NCI-H2081 (cell line): ENCODE measurements at regions not wholly inside any gene's neighbourhood (a gene's known extent, or its start where the extent isn't known, plus 50 kb on each side); places are given as distances from the start of the nearest gene placed in this dataset.
"Not testable (repeated sequence)": the region's sequence is repeated elsewhere in the genome, so short reads cannot be mapped to it uniquely, and the experiment has no call there.

Source experiments
- DNase-seq, 2 experiments: peaks; one replicate each; lab custom pipeline; 2025; lab: John Stamatoyannopoulos, UW

DNA sequence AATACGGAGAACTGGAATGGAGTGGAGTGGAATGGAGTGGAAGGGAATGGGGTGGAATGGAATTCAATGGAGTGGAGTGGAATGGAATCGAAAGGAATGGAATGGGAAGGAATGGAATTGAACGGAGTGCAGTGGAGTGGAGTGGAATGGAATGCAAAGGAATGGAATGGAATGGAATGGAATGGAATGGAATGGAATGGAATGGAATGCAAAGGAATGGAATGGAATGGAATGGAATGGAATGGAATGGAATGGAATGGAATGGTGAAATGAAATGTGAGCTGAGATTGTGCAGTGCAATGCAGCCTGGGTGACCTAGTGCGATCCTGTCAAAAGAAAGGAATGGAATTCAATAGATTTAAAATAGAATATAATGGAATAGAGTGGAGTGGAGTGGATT is 357.3 kb upstream of the WSB1 start:
- not testable (repeated sequence) for DNase-seq

DNA sequence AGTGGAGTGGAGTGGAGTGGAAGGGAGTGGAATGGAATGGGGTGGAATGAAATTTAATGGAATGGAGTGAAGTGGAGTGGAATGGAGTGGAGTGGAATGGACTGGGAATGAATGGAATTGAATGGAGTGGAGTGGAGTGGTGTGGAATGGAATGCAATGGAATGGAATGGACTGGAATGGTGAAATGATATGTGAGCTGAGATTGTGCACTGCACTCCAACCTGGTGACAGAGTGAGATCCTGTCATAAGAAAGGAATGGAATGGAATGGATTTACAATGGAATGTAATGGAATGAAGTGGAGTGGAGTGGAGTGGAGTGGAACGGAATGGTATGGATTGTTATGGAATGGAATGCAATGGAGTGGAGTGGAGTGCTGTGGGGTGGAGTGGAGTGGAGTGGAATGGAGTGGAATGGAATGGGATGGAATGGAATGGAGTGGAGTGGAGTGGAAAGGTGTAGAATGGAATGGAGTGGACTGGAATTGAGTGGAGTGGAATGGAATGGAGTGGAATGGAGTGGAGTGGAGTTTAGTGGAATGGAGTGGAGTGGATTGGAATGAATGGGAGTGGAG is 356.1 kb upstream of the WSB1 start:
- not testable (repeated sequence) for DNase-seq

DNA sequence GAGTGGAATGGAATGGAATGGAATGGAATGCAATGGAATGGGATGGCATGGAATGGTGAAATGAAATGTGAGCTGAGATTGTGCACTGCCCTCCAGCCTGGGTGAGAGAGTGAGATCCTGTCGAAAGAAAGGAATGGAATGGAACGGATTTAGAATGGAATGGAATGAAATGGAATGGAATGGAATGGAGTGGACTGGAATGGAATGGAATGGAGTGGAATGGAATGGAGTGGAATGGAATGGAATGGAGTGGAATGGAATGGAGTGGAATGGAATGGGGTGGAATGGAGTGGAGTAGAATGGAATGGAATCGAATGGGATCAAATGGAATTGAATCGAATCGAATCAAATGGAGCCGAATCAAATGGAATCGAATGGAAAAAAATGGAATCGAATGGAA is 354.2 kb upstream of the WSB1 start:
- DNase-seq = not testable (repeated sequence)

DNA sequence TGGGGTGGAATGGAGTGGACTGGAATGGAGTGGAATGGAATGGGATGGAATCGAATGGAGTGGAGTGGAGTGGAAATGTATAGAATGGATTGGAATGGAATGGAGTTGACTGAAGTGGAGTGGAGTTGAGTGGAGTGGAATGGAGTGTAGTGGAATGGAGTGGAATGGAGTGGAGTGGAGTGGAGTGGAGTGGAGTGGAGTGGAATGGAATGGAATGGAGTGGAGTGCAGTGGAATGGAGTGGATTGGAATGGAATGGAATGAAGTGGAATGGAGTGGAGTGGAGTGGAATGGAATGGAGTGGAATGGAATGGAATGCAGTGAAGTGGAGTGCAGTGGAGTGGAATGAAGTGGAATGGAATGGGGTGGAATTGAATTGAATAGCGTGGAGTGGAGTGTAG is 353.3 kb upstream of the WSB1 start:
- DNase-seq = not testable (repeated sequence)

DNA sequence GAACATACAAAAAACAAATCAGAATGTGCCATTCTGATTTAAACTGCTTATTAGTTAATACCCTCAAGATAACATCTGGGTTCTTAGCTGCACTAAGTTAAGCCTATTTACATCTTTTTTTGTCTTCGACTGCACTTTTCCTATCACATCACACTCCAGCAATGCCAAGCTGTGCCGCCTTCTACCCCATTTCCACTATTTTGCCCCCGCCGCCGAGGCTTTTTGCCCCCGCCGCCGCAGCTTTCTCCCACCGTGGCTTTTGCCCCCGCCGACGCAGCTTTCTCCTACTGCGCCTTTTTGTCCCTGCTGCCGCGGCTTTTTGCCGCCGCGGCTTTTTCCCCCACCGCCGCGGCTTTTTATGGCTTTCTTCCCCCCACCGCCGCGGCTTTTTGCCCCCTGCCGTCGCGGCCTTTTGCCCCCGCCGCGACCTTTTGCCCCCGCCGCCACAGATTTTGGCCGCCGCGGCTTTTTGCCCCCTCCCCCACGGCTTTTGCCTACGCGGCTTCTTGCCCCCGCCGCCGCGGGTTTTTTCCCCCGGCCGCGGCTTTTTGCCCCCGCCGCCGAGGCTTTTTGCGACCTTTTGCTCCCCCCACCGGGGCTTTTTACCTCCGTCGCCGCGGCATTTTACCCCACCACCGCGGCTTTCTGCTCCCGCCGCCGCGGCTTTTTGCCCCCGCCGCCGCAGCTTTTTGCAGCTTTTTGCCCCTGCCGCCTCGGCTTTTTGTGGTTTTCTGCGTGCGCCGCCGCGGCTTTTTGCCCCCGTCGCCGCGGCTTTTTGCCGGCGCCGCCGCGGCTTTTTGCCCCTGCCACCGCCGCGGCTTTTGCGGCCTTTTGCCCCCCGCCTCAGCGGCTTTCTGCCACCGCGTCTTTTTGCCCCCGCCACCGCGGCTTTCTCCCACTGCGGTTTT is 331.4 kb upstream of the WSB1 start:
- no peak for DNase-seq

DNA sequence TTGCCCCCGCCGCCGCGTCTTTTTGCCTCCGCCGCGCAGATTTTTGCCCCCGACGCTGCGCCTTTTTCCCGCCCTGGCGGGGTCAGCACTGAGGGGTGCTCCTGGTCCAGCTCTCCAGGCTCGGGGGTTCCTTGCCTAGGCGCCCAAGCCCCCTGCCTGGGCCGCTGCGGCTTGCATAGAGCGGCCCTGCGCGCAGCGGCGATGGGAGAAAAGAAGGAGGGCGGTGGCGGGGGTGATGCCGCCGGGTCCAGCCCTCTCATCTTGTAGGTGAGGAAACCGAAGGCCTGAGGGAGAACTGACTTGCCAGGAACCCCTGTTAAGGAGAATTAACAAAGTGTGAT is 330.8 kb upstream of the WSB1 start:
- DNase-seq = no peak

DNA sequence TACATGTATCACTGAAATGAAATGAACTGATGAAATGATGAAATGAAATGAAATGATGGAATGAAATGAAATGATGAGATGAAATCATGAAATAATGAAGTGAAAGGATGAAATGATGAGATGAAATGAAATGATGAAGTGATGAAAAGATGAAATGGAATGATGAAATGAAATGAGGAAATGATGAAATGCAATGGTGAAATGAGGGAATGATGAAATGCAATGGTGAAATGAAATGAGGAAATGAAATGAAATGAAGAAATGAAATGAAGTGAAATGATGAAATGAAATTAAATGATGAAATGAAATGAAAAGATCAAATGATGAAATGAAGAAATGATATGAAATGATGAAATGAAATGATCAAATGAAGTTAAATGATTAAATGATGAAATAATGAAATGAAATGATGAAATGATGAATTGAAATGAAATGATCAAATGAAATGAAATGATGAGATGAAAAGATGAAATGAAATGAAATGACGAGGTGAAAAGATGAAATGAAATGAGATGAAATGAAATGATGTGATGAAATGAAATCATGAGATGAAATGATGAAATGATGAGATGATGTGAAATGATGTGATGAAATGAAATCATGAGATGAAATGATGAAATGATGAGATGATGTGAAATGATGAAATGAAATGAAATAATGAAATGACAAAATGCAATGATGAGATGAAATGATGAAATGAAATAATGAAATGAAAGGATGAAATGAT is 327.9 kb upstream of the WSB1 start:
- DNase-seq = not testable (repeated sequence)

DNA sequence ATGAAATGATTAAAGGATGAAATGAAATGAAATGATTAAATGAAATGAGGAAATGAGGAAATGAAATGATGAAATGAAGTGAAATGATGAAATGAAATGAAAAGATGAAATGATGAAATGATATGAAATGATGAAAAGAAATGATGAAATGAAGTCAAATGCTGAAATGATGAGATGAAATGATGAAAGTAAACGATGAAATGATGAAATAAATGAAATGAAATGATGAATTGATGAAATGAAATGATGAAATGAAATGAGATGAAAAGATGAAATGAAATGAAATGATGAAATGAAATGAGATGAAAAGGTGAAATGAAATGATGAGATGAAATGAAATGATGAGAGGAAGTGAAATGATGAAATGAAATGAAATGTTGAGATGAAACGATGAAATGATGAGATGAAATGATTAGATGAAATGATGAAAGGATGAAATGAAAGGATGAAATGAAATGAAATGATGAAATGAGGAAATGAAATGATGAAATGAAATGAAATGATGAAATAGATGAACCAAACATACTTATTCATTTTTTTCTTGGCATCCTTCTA is 327.2 kb upstream of the WSB1 start:
- not testable (repeated sequence) for DNase-seq

DNA sequence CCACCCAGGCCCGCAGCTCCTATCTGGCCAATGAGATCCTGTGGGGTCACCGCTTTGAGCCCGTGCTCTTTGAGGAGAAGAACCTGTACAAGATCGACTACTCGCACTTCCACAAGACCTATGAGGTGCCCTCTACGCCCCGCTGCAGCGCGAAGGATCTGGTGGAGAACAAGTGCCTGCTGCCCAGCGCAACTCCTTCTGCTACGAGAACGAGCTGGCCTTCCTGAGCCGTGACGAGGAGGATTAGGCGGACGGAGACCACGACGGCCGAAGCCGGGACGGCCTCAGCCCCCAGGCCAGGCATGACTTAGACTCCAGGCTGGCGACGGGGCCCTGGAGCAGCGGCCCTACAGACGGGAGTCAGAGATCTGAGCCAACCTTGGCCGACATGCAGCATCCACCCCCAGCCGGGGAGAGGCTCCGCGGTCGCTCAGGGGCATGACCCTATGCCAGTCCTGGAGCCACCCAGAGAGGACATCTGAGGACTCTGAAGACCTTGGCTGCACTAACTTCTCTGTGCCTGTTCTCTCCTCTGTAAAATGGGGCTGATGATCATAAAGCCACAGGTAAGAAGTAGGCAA is 312.0 kb upstream of the WSB1 start:
- DNase-seq = not testable (repeated sequence)

DNA sequence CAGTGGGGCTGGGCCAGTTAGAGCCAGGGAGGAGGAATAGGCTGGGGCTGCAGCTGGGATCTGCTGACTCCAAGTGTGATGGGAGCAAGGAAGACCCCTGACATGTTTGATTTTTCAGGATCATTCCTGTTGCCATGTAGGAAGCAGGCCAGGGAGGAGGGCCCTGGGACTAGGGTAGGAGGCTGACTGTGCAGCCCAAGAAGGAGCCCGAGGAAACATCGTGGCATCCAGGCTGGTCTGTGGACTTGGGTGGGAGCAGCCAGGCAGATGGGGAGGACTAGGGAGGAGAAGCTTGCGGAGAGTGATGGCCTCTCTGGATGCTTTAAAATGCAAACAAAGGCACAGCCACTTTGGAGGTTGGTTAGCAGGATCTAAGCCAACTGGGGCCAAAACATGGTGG is 311.4 kb upstream of the WSB1 start:
- DNase-seq = not testable (repeated sequence)

DNA sequence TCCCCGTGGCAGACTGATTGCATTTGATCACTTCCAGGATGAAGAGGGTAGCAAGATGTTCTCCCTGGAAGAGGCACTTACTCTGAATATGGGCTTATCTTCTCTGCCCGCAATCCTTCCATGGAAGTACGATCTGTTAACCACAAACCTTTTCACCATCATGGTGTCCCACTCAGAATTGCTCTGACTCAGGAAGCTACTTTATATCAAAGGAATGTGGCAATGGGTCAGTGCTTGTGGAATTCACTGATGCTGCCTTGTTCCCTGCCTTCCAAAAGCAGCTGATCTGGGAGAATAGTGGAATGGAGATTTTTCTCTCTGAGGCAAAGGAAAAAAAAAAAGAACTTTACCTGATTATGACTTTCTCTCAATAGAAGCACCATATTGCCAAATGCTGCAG is 306.1 kb upstream of the WSB1 start:
- DNase-seq = not testable (repeated sequence)

DNA sequence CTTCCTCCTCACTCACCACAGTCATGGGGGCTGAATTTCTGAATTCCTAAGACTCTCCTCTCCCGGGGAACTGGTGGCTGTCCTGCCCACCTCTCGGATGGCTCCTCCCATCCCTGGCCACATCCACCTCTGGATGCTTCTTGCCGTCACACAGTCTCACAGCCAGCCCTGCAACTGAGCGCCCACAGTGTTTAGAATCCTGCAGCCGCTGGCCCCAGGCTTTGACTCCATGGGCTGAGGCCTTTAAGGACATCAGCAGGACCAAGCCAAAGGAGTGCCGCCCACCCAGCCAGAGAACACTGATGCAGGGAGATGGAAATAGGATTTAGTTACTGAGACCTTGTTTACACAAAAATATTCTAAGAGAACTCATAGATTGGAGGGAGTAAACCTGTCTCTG is 299.3 kb upstream of the WSB1 start:
- not testable (repeated sequence) for DNase-seq

DNA sequence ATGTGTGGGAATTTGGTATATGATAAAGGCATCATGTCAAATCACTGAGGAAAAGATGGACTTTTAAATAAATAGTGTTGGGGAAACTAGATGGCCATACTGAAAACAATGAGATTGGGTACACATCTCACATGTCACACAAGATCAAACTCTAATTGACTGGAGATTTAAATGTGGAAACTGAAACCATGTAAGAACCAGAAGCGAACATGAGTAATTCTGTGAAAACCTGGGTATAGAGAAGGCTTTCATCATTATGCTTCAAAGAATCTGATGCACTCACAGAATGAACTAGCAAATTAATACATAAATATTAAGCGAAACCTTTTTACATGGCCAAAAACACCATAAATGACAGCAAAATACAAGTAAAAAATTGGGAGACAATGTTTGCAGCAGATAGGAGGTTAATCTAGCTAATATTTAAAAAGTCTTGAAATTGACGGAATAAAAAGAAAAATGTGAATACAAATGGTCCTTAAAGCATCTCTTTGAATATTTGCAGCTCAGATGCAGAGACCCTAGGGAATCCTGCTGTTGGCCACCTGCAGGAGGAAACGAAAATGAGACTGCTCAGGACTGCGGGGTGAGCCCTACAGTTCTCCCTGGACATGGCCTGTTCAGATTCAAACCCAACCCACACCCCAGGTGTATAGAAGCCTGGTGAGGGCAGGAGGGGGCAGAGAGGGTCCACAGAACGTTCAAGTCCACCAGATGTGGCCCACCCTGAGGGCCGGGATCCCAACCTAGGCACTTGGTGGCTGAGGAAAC is 297.6 kb upstream of the WSB1 start:
- not testable (repeated sequence) for DNase-seq

DNA sequence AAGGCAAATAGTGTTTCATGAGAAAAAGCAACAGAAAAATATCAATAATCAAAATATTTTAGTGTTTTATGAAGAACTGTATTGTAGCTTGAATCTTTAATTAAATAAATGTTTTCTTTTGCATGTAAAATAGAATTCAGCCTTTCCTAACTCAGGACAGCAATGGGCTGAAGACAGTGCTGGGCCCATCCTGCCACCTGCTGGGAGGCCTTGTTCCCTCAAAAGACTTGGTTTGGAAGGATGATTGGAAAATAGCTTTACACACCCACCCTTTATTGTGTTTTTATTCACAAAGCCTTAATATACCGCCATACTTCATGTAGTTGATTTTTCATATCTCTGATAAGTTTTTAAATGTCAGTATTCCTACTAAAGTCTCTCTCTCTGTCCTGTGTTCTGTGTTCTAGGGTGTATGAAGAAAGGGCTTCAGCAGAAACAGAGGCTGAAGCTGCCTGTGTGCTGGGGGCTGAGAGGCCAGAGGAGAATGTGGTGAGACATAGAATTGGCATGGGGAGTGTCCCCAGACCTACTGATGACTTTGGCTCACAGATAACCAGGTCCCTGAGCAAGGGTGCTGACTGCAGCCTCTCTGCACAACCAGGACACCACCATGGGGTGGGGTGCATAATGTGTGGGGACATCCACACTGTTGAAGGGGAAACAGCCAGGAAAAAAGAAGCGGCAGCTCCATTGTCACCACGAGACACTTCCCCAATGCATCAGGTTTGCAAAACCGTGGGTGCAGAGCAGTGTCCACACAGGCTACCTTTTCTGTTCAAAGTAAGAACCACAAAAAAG is 286.0 kb upstream of the WSB1 start:
- not testable (repeated sequence) for DNase-seq

DNA sequence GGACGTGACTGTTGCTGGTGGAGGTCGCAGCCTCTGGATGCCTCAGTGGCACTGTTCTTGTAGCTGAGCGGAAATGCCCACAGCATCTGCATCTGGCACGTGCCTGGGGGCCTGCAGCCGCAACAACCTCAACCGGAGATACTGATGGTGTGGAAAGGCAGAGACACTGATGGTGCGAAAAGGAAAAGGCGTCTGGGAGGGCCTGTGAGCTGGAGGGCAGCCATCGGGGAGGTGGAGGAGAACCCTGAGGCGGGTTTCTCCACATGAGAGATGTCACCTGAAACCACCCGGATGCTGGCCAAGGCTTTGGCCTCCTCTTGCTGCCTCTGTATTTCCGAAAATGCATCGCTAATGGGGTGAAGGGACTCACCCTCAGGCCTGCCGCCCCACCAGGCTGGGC is 284.8 kb upstream of the WSB1 start:
- DNase-seq = no peak

DNA sequence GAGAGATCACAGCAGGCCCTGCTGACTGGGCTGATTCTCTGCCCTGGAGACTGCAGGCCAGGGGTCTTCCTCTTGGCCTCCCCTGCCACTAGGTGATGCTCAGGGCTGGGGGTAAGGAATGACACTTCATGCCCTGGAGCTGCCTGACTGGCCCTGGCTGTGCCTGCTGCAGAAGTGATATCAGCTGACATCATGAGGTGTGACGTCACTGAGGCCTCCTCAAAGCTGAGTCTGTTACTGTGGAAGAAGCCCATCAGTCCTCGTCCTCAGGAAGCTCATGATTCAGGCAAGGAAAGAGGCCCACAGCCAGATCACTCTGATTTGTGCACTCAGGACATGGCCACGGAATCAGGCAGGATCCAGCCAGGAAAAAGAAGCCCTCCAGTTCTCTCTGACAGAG is 283.8 kb upstream of the WSB1 start:
- not testable (repeated sequence) for DNase-seq

DNA sequence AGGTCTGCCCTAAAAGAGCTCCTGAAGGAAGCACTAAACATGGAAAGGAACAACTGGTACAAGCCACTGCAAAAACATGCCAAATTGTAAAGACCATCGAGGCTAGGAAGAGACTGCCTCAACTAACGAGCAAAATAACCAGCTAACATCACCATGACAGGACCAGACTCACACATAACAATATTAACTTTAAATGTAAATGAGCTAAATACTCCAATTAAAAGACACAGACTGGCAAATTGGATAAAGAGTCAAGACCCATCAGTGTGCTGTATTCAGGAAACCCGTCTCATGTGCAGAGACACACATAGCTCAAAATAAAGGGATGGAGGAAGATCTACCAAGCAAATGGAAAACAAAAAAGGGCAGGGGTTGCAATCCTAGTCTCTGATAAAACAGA is 263.4 kb upstream of the WSB1 start:
- DNase-seq = not testable (repeated sequence)

DNA sequence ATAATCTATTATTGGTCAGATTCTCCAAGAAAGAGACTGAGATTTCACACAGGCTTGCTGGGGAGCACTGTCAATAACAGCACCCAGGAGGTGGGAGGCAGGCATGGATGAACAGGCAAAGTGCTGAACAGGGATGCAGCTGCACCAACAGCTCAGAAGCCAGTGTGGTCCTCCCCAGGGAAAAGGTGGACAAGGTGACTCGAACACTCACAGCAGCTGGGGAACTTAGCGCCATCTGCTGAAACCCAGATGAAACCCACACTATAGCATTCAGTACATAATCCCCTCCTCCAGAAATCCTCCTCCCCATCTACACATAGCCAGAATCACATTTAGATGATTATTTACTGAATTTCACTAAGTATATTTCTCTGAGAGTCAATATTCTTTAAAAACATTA is 255.2 kb upstream of the WSB1 start:
- DNase-seq = no peak

DNA sequence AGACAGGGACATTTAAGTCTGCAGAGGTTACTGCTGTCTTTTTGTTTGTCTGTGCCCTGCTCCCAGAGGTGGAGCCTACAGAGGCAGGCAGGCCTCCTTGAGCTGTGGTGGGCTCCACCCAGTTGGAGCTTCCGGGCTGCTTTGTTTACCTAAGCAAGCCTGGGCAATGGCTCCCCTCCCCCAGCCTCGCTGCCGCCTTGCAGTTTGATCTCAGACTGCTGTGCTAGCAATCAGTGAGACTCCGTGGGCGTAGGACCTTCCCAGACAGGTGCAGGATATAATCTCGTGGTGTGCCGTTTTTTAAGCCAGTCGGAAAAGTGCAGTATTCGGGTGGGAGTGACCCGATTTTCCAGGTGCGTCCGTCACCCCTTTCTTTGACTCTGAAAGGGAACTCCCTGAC is 248.9 kb upstream of the WSB1 start:
- not testable (repeated sequence) for DNase-seq

DNA sequence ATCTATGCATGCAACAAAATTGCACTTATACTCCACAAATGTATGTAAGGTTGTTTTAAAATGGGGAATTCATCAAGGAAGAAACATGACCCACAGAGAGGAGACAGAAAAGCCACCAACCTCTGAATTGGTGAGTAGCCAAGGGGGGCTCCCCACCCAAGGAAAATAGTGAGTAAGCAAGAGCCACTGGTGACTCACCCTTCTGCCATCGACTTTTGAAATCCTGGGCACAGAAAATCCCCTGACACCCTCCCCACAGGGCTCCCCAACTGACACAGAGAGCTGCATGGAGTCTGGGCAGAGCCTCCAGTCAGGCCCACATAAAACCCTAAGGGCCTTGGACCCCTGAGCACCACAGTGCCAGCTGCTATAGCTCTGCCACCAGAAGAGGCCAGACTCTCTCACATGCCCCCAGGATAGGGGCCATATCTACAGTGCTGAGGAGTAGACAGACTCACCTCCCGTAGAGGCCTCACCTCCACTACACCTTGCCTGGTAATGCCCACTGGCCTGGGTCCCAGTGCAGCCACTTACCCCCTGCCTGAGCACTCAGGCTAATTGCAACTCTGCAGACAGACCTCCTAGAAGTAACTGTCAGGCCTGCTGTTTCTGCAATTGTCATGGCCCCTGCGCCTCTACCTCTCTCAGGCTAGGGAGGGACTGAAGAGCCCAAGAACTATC is 244.7 kb upstream of the WSB1 start:
- no peak for DNase-seq
